ENCODE measurements at regions not wholly inside any gene's neighbourhood (a gene's known extent, or its start where the extent isn't known, plus 50 kb on each side); places are given as distances from the start of the nearest gene placed in this dataset.

- TF ChIP-seq EZH2phosphoT487 (IDR thresholded peaks at IDR 0.05; ENCODE audit: insufficient read depth, low read depth) (no peak), EZH2 (IDR thresholded peaks at IDR 0.05; ENCODE audit: insufficient read depth, poor library complexity, severe bottlenecking) (no peak)
These were observed 465.1 kb upstream of the PDZRN3 start for GRCh38 chr3:74089814-74090213.

Data from GM23248 (cell line).